ENCODE measurements at regions not wholly inside any gene's neighbourhood (a gene's known extent, or its start where the extent isn't known, plus 50 kb on each side); places are given as distances from the start of the nearest gene placed in this dataset.

DNA sequence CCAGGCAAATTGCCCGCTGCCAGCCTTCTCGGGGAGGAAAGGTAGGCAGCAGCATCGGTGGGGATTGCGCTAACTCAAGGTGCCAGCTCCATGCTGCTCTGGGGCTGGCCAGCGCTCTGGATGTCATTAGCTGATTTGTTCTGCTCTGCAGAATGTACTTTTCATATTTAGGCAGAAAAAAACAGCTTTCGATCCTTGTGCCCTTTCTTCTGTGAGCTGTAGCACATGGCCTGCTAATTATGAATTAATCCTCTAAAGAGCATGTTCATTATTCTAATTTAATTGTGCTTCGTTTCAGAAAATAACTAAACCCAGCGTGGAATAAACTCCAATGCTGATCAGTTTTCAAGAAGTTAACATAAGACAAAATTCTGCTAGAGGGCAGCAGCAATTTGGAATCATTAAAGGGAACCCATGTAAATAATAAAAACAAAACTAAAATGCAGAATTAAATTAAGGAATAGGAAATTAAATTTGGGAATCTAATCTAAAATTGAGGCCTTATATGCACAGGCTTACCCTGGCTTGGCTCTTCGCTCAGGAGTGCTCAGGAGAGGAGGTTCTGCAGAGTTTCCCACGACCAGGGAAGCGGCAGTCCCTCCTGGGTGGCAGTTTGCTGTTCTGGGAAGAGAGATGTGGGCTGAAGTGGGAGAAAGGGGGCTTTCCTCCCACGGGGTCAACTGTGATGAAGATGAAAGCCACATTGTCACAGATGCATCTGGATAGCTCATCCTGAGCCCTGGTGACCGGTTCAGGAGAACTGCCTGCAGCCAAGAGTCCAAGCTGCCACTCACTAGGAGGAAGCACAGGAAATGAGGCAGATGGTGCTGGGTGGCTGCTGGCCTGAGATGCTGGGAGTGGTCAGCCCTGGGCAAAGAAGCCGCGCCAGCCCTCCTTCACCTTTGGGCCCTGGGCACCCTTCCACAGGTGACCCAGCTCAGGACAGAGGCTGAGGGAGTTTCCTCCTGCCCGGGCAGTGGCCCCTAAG lies 93.2 kb upstream of the PKDCC start:
- TF ChIP-seq, protein P1, sequence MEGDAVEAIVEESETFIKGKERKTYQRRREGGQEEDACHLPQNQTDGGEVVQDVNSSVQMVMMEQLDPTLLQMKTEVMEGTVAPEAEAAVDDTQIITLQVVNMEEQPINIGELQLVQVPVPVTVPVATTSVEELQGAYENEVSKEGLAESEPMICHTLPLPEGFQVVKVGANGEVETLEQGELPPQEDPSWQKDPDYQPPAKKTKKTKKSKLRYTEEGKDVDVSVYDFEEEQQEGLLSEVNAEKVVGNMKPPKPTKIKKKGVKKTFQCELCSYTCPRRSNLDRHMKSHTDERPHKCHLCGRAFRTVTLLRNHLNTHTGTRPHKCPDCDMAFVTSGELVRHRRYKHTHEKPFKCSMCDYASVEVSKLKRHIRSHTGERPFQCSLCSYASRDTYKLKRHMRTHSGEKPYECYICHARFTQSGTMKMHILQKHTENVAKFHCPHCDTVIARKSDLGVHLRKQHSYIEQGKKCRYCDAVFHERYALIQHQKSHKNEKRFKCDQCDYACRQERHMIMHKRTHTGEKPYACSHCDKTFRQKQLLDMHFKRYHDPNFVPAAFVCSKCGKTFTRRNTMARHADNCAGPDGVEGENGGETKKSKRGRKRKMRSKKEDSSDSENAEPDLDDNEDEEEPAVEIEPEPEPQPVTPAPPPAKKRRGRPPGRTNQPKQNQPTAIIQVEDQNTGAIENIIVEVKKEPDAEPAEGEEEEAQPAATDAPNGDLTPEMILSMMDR (conservative IDR thresholded peaks at IDR 0.05) = no peak
- TF ChIP-seq ZFX (IDR thresholded peaks at IDR 0.05) = no peak
